OCI-LY3 (cell line): ENCODE measurements at regions not wholly inside any gene's neighbourhood (a gene's known extent, or its start where the extent isn't known, plus 50 kb on each side); places are given as distances from the start of the nearest gene placed in this dataset.

Experiments
- CTCF ChIP-seq: fragments of 200-600, 300-600 bp; sonication (generic); IDR thresholded peaks from 2 replicates; pipeline ENCODE4 v1.5.1; 2014; ENCODE audit warnings: antibody characterized with exemption, low read length, low read depth
- EZH2phosphoT487 ChIP-seq: fragments of 200-600 bp; shearing (Covaris generic); IDR thresholded peaks from 2 replicates; pipeline ENCODE4 v1.6.1; 2018; ENCODE audit warnings: antibody characterized with exemption, mixed run types, low read depth

- no peak for TF ChIP-seq CTCF
- TF ChIP-seq EZH2phosphoT487, result no peak
These were observed 347.7 kb upstream of the ATP11B start for GRCh38 chr3:182445576-182445975.
